Colonic mucosa (tissue), 4 donors: ENCODE measurements at regions not wholly inside any gene's neighbourhood (a gene's known extent, or its start where the extent isn't known, plus 50 kb on each side); places are given as distances from the start of the nearest gene placed in this dataset.

Experiments used
- DNase-seq: peaks from one replicate; pipeline ENCODE4 v3.0.0-alpha.2; 2020
- H3K27ac ChIP-seq: fragments of 200-600 bp; one replicate; pipeline ENCODE4 v1.8.0; 2021
- H3K27me3 ChIP-seq: fragments of 200-600 bp; one replicate; pipeline ENCODE4 v1.8.0; 2021
- H3K36me3 ChIP-seq: fragments of 200-600 bp; one replicate; pipeline ENCODE4 v1.8.0; 2021
- H3K4me1 ChIP-seq: fragments of 200-600 bp; one replicate; pipeline ENCODE4 v1.8.0; 2021; ENCODE audit warnings: mild to moderate bottlenecking
- H3K4me3 ChIP-seq: fragments of 200-600 bp; one replicate; pipeline ENCODE4 v1.8.0; 2021
- H3K9ac ChIP-seq, 2 donors: one replicate each; pipeline ENCODE4 v1.7.0; 2013; ENCODE audit warnings: control low read depth in 2 of 2, low read depth in 2 of 2, low read length in 2 of 2
- H3K9me3 ChIP-seq: fragments of 200-600 bp; one replicate; pipeline ENCODE4 v1.8.0; 2021
- intact Hi-C: fragments of 100-400 bp; cut with DNase I; formaldehyde crosslinking; loops from one replicate; pipeline ENCODE4 v1.14.1; 2022
- TF ChIP-seq, protein P1 (sequence below): fragments of 200-600 bp; IDR thresholded peaks from one replicate; pipeline ENCODE4 v1.8.0; 2022; ENCODE audit warnings: antibody characterized with exemption, mild to moderate bottlenecking
- donor health status: healthy.
- donor health status: DM: no; HTN: no; CAD: no.
- donor health status: DM: no; HTN: no; CAD: no.

DNA sequence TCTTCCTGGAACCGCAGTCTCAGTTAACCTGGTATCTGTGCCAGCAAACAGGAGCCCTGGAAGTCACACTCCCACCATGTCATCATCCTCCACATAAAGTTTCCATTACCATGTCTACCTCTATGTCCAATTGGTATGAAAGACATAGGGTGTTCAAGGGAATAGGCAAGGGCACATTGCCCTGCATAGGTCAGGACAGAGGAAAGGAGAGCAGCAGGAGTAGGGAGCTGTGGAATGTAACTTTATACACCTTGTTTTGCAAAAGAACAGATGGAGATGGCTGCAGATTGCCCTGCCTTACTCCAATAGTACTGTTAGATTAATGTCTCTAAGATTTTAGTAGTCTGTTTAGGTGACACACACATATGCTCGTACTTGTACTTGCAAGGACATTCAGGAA lies 1056.4 kb downstream of the NTRK3 start:
- Histone ChIP-seq H3K36me3 (no peaks in the 10 kb centered on the region), H3K27ac (no peak overlapping the region), H3K4me3 (no peak overlapping the region), H3K9me3 (no peaks in the 10 kb centered on the region), H3K9ac (no peak overlapping the region), H3K27me3 (no peaks in the 10 kb centered on the region), H3K4me1 (no peaks in the 10 kb centered on the region)
- intact Hi-C loops = no loop called here
- TF ChIP-seq, protein P1, sequence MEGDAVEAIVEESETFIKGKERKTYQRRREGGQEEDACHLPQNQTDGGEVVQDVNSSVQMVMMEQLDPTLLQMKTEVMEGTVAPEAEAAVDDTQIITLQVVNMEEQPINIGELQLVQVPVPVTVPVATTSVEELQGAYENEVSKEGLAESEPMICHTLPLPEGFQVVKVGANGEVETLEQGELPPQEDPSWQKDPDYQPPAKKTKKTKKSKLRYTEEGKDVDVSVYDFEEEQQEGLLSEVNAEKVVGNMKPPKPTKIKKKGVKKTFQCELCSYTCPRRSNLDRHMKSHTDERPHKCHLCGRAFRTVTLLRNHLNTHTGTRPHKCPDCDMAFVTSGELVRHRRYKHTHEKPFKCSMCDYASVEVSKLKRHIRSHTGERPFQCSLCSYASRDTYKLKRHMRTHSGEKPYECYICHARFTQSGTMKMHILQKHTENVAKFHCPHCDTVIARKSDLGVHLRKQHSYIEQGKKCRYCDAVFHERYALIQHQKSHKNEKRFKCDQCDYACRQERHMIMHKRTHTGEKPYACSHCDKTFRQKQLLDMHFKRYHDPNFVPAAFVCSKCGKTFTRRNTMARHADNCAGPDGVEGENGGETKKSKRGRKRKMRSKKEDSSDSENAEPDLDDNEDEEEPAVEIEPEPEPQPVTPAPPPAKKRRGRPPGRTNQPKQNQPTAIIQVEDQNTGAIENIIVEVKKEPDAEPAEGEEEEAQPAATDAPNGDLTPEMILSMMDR = no peak
- DNase-seq = no peak

DNA sequence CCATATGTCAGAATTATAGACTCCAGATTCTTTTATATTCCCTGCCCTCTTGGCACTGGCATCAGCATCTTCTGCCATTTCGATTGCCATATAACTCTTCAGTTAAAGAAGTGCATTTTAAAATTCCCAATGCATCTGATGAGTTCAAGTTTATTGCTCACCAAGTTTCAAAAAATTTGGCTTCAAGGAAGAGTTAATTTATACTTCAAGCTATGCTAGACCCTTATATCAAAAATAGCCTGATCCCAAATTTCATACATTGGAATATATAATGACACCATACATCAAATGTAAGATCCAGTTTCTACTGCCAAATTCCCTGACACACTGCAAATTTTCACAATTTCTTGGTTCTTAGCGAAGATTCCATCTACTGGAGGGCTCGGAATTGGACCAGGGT lies 1058.6 kb downstream of the NTRK3 start:
- Histone ChIP-seq H3K4me3 (no peak overlapping the region), H3K9ac (no peak overlapping the region), H3K4me1 (no peaks in the 10 kb centered on the region), H3K36me3 (no peaks in the 10 kb centered on the region), H3K9me3 (no peaks in the 10 kb centered on the region), H3K27me3 (no peaks in the 10 kb centered on the region), H3K27ac (no peak overlapping the region)
- no peak for DNase-seq
- intact Hi-C loops = no loop called here
- TF ChIP-seq, protein P1 = no peak

DNA sequence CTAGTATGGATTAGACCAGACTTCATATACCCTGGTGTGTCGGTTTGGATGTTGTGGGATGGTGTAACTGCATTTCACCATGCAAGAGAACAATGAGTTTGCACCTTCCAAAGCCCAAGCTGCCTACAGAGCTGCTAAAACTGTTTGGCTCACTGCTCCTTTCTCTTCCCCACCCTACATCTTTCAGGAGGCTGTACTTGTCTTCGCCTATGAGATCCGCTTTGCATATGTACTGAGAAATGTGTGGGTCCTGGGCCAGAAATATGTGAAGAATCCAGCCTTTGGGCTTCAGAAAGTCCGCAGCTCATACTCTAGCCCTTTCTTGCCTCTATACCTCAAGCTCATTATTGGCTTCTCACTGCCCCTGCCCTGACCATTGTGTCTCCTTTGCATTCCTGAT lies 1060.0 kb downstream of the NTRK3 start:
- H3K9me3 ChIP-seq = no peaks in the 10 kb centered on the region
- H3K4me3 ChIP-seq = no peak overlapping the region
- no peaks in the 10 kb centered on the region for H3K27me3 ChIP-seq
- DNase-seq = no peak
- H3K36me3 ChIP-seq = no peaks in the 10 kb centered on the region
- TF ChIP-seq, protein P1 = no peak
- no peak overlapping the region for H3K9ac ChIP-seq
- intact Hi-C loops = no loop called here
- no peaks in the 10 kb centered on the region for H3K4me1 ChIP-seq
- H3K27ac ChIP-seq = no peak overlapping the region

DNA sequence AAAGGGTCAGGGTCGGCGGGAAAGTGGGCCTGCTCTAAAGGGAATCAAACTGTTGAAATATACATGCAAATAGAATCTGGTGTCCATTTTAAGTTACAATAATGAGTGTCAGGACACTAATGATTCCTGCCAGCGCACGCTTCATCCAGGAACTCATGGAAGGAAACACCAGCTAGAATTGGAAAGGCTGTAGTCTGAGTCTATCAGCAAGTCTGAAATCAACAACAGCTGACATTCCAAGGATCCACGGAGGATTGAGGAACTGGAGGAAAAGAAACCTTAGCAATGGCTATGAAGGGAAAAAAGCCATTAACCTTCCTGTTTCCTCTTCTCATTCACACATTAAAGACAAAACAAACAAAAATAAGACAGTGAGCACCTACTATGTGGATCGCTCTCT lies 1063.1 kb downstream of the NTRK3 start:
- Histone ChIP-seq H3K4me1 (no peaks in the 10 kb centered on the region), H3K27me3 (no peaks in the 10 kb centered on the region), H3K9ac (no peak overlapping the region), H3K4me3 (no peak overlapping the region), H3K9me3 (no peaks in the 10 kb centered on the region), H3K27ac (no peak overlapping the region), H3K36me3 (no peaks in the 10 kb centered on the region)
- TF ChIP-seq, protein P1 = no peak
- DNase-seq = no peak
- intact Hi-C loops = no loop called here

DNA sequence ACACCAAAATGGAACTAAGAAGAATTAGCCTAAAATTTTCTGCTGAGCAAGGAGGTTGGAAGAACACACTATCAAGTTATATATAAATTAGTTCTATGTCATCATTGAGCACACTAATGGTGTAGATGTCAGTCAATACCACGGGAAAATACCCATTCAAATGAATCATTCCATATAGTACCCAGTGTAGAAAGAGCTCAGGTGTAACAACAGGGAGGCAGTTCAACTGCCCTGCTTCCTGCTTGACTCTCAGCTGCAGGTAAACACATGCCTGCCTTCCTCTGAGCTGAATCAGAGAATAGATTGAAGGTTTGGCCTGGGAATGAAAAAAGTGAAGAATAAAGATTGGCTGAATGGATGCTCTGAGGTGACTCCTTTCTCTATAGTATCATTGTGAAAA lies 1088.0 kb downstream of the AGBL1 start:
- Histone ChIP-seq H3K36me3 (no peaks in the 10 kb centered on the region), H3K4me3 (no peak overlapping the region), H3K27ac (no peak overlapping the region), H3K9ac (no peak overlapping the region), H3K4me1 (no peaks in the 10 kb centered on the region), H3K9me3 (peaks cover 5% of the 10 kb centered on the region), H3K27me3 (no peaks in the 10 kb centered on the region)
- TF ChIP-seq, protein P1 = no peak
- no peak for DNase-seq
- intact Hi-C loops = no loop called here

DNA sequence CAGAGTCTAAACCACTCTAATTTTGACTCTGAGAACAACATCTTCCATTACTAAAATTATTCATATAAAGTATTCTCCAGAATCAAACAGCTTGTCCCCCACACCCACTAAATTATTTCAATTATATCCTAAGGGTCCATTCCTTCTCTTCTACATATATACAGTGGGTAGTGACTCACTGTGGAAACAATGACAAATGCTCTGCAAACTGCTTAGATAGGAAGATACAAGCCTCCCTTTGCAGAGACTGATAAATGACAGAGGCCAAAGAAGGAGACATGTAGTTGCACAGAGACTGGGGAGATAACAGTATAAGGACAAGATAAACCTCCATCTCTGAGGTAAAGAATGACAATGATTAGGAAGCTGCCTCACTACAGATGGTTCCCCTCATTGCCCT lies 1087.4 kb downstream of the AGBL1 start:
- H3K4me1 ChIP-seq = no peaks in the 10 kb centered on the region
- no peak for DNase-seq
- H3K36me3 ChIP-seq = no peaks in the 10 kb centered on the region
- no peaks in the 10 kb centered on the region for H3K27me3 ChIP-seq
- intact Hi-C loops = no loop called here
- H3K9me3 ChIP-seq = peaks cover 5% of the 10 kb centered on the region
- no peak overlapping the region for H3K9ac ChIP-seq
- H3K4me3 ChIP-seq = no peak overlapping the region
- H3K27ac ChIP-seq = no peak overlapping the region
- TF ChIP-seq, protein P1 = no peak
